Stimulated activated CD8-positive, alpha-beta memory T cell treated with anti-CD3 and anti-CD28 coated beads, Interleukin-4, amount 100 ng/mL, for 48 hours (primary cell): ENCODE measurements at regions not wholly inside any gene's neighbourhood (a gene's known extent, or its start where the extent isn't known, plus 50 kb on each side); places are given as distances from the start of the nearest gene placed in this dataset.

Experiments used
- DNase-seq: peaks from one replicate; pipeline ENCODE4 v3.0.0-alpha.2; 2020

- DNase-seq, result no peak
Measured at GRCh38 chr22:48169227-48169626, 1406.8 kb downstream of the TBC1D22A start.

DNA sequence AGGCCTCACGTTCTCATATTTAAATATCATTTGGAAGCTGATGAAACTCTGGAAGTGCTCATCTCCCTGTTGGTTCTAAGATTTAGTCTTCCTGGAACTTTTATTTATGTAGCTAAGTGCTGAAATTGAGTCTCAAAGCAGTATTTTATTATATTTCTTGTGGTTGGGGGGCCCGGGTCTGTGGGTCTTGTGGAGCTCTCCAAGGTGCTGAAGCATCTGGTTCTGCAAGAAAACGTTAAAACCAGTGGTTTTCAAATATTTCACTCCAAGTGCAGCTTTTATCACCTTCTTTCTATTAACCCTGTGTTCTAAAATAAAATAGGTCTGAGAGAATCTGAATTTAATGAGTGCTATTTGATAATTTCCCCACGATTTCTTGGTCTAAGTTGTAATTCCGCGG lies 1404.8 kb downstream of the TBC1D22A start:
- DNase-seq, result no peak

DNA sequence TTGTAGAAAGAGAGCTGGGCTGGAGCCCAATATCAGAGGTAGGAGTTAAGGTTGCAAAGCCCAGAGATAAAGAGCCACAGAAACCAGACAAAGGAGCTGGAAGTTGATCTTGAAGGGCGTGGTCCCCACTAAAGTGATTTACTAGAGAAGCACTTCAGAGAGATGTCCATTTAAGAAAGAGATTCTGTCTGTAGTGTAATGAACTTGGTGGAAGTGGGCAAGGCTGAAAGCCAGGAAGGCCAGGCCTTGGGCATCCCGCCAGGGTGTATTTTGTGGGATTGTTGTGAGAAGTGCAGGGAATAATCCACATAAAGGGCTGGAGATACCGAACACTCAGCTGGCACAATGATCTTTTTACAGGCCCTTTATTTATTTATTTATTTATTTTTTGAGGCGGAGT lies 1398.8 kb downstream of the TBC1D22A start:
- DNase-seq, result no peak

DNA sequence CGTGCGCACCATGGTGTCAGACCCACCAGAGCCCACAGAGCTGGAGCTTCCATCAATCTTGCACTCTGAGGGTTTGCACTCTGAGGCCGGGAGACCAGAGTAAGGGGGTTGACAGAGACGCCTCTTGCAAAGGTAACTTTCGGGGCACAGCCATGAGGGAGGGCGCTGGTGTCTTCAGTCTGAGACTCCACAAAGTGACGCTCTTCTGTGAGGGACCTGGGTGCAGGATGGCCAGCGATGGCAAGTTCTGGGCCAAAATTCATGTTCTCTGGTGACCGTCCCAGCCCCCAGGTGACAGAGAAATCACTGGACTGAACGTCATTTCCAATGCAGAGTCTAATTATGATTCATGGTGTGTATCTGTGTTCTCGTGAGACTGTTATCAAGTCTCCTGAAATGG lies 1395.2 kb downstream of the TBC1D22A start:
- DNase-seq, result no peak

- no peak for DNase-seq
Measured at GRCh38 chr22:48156603-48157355, 1394.3 kb downstream of the TBC1D22A start.

- no peak for DNase-seq
Measured at GRCh38 chr22:48155446-48155845, 1393.0 kb downstream of the TBC1D22A start.

GRCh38 chr22:48154943-48155240 lies 1392.4 kb downstream of the TBC1D22A start:
- DNase-seq, result no peak

- no peak for DNase-seq
Measured at GRCh38 chr22:48154169-48154942, 1391.9 kb downstream of the TBC1D22A start.

- DNase-seq, result no peak
Measured at GRCh38 chr22:48153726-48154125, 1391.3 kb downstream of the TBC1D22A start.

DNA sequence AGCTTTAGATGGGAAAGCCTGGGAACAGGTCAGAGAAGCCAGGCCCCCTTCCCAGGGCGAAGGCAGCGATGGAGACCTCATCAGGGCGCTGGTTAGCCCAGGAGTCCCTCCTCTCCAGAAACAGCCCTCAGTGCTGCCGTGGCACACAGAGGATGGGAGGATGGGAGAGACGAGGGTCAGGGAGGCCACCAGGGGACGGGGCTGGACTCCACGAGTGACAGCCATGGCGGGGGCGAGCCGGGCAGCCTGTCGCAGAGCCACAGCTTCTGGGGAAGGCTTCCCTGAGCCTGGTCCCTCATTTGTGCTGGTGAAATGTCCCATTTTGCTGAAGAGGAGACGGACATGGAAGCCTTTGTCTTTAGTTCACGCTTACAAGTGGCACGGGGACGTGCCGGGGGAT lies 1390.5 kb downstream of the TBC1D22A start:
- no peak for DNase-seq

DNA sequence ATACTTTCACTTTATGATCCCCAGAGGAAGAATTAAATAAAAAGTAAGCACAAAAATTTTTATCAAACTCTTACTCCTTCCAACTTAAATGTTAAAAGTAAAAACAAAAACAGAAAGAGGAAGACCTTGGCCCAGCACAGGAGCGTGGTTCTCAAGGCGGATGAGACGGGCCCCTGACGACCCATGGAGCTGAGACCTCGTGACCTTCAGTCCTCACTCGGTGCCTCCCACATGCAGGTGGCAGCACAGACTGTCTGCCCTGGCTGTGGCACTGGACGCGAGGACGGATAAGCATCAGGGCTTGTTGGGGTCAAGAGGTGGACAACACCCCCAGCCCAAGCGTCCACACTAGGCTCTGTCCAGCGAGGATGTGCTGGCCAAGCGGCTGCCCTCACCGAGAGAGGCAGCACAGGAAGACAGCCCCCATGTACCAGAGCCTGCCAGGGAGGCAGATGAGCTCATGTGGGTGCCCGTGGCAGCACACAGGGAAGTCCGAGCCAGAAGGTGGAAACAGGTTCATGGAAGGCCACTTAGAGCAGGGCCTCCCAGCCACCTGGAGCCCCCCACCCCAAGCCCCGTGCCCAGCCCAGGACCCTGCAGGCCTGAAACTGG lies 1389.8 kb downstream of the TBC1D22A start:
- DNase-seq, result no peak

- no peak for DNase-seq
Measured at GRCh38 chr22:48151641-48152040, 1389.2 kb downstream of the TBC1D22A start.

DNA sequence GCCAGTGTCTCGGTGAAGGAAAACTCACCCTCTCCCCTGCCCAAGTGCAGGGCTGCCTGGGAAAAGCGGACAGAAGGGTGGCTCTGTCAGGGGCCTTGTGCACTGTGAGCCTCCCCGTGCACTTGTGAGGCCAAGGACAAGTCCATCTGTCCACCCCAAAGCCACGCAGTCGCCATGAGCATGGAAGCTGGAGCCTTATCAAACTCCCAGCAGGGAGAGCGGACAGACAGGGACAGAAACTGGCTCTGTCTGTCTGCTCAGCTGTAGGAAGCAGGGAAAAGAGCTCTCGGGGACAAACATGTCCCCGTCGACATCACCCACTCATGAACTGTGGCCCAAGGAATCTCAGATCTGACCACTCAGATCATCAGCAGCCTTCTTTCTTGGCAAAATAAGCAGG lies 1385.4 kb downstream of the TBC1D22A start:
- DNase-seq, result no peak

GRCh38 chr22:48147404-48147803 lies 1385.0 kb downstream of the TBC1D22A start:
- no peak for DNase-seq

DNA sequence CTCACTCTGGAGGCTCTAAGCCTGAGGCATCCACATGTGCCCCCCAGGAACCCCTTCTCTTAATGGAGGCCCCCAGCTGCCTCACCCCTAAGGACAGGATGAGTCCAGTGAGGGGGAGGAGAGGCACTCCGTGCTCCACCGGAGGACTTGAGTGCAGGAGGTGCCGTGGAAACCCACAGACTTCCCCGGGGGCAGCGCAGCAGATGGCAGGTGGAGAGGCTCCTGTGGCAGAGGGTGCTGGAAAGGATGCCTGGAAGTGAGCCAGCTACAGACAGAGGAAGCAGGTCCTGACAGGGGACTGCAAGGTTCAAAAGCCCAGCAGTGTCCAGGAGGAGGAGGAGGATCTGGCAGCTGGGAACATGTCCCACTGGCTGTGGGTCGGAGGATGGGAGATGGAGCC lies 1384.0 kb downstream of the TBC1D22A start:
- DNase-seq, result no peak

- DNase-seq, result no peak
Measured at GRCh38 chr22:48145738-48146137, 1383.3 kb downstream of the TBC1D22A start.

DNA sequence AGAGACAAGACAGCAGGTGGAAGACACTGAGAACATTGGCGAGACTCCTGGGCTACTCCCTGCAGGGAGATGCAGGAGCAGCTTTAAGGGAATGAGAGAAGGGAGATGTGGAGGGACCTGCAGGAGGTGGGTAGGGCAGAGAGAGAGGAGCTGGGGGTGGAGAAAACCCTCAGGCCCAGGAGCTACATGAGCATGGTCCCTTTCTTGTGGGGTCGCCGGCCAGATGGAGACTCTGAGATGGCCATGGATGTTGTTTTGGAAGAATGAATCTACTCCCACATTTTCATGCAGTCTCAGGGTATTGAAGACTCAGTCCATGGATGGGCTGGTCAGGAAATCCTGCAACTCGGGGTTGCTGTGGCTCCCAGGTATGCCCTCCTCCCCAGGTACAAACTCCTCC lies 1381.9 kb downstream of the TBC1D22A start:
- DNase-seq, result no peak

DNA sequence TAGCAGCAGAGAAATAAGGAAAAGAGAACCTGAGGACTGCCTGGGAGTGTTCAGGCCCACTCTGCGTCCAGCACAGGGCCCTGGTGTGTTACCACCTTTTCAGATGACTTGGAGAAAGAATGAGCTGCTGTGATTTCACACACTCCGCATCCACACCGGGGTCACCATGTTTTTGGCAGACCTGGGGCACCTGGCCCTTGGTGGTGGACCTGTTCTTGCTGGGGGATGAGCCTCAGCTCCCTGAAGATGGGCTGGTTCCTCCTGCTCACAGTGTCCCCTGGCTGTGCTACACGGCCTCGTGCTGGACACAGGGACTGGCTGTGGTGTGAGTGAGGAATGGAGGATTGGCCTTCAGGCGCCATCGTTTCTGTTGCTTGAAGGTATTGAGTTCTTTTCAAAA lies 1381.4 kb downstream of the TBC1D22A start:
- no peak for DNase-seq

DNA sequence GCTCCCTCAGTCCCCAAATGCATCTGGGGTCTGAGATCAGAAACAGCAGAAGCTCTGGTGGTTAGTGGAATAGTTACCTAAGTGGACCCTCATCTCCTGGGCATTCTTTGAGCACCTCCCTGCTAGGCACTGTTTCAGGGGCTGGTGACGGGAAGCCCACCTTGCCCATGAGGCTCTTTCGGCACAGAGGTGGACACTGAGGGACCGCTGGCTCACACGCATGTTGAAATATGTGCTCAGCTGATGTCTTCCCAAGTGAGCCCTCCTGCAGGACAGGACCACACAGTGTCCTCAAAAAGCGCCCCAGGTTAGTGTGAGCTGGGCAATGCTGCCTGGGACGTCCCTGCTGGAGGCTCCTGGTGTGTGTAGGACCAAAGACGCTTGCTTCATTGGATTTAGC lies 1379.9 kb downstream of the TBC1D22A start:
- no peak for DNase-seq

GRCh38 chr22:48141301-48141700 lies 1378.9 kb downstream of the TBC1D22A start:
- no peak for DNase-seq

DNA sequence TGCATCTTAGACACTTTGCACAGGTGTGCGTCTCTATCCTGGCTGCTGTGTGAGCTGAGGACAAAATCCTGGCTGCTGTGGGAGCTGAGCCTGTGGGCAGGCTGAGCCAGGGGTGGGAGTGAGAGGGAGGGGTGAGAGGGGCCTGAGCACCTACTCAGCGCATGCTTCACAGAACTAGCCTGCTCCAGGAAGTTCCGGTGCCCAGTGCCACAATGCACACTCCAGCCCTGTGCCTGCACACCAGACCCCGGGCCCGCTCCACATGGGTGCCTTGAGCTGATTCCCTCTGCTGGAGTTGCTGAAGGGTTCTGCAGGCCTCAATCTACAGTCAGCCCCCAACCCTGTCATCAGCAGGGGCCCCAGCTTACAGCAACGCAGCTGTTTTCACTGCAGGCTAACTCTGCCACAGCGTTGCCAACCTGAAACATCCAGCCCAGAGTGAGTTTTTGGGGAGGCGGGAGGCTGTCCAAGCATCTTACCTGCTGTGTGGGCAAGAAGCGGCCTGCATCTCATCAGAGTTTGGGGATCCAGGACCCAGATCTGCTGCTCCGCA lies 1377.9 kb downstream of the TBC1D22A start:
- DNase-seq, result no peak

DNA sequence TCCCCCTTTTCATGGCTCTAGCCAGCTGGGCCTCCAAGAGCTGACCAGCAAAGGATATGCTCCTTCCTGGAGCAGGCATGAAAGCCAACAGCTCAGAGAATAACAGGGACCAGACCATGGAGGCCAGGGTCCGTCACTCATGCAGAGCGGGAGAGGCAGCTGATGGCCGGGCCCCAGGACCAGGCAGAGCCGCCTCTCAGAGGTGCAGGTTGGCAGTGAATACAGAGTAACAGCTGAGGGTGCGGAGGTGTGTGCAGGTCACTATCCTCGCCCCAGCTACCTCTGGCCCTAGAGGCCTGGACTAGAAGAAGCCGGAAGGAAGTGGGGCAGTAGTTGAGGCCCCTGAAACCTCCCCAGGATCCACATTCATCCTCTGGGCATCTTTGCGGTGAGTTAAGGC lies 1377.3 kb downstream of the TBC1D22A start:
- DNase-seq, result no peak

DNA sequence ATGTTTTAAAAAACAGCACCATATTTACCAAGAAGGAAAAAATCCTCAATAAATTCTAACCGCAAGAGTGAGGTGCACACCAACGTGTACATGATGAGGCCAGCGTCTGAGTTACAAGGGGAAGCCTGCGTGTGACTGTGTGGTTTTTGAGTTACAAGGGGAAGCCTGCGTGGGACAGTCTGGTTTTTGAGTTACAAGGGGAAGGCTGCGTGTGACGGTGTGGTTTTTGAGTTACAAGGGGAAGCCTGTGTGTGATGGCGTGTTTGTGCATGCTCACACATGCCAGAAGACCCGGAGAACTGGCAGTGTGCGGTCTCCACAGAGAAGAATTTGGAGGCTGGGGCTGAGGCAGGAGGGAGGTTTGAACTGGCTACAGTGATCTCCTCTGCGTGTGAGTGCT lies 1376.4 kb downstream of the TBC1D22A start:
- no peak for DNase-seq

GRCh38 chr22:48138427-48138826 lies 1376.0 kb downstream of the TBC1D22A start:
- DNase-seq, result no peak
